HepG2 (cell line): ENCODE measurements at regions not wholly inside any gene's neighbourhood (a gene's known extent, or its start where the extent isn't known, plus 50 kb on each side); places are given as distances from the start of the nearest gene placed in this dataset.
"Not testable (repeated sequence)": the region's sequence is repeated elsewhere in the genome, so short reads cannot be mapped to it uniquely, and the experiment has no call there.

Experiments used
- BHLHE40 ChIP-seq: IDR thresholded peaks from 2 replicates; pipeline ENCODE4 v1.6.1; 2011; ENCODE audit warnings: low read length, improper control_type of control experiment
- CHD4 ChIP-seq: fragments of 200-600 bp; sonication (generic); IDR thresholded peaks from 2 replicates; pipeline ENCODE4 v1.7.0; 2017; ENCODE audit warnings: mild to moderate bottlenecking, low read length, borderline replicate concordance
- CTCF ChIP-seq: sonication (generic); formaldehyde crosslinking; IDR thresholded peaks from 2 replicates; pipeline ENCODE4 v1.5.0; 2020; ENCODE audit warnings: mild to moderate bottlenecking, missing genetic modification reagents, moderate library complexity
- IRF2 ChIP-seq: IDR thresholded peaks from 2 replicates; pipeline ENCODE4 v1.6.1; 2018; ENCODE audit warnings: missing genetic modification reagents, missing compliant biosample characterization
- JARID2 ChIP-seq: sonication (generic); formaldehyde crosslinking; IDR thresholded peaks from 2 replicates; pipeline ENCODE4 v1.8.1; 2023; ENCODE audit warnings: missing genetic modification reagents, inconsistent platforms; ENCODE audit not compliant: insufficient replicate concordance
- MEIS1 ChIP-seq: sonication (generic); formaldehyde crosslinking; IDR thresholded peaks from 2 replicates; pipeline ENCODE4 v1.9.0; 2021; ENCODE audit warnings: mild to moderate bottlenecking, missing genetic modification reagents, moderate library complexity, borderline replicate concordance
- MYNN ChIP-seq: sonication (generic); formaldehyde crosslinking; IDR thresholded peaks from 2 replicates; pipeline ENCODE4 v1.4.0; 2020; ENCODE audit warnings: mild to moderate bottlenecking, low read depth, missing genetic modification reagents
- POLR2A ChIP-seq, 2 experiments: IDR thresholded peaks; 2 replicates each; pipeline ENCODE4 v1.6.1; 2011; ENCODE audit warnings: low read depth in 2 of 2, low read length in 2 of 2, mild to moderate bottlenecking in 1 of 2, moderate library complexity in 1 of 2; ENCODE audit not compliant: insufficient read depth in 1 of 2
- TAF1 ChIP-seq: sonication (generic); formaldehyde crosslinking; IDR thresholded peaks from 2 replicates; pipeline ENCODE4 v1.4.0; 2020; ENCODE audit warnings: missing genetic modification reagents
- TBP ChIP-seq: sonication (generic); formaldehyde crosslinking; IDR thresholded peaks from 2 replicates; pipeline ENCODE4 v1.5.0; 2020; ENCODE audit warnings: missing genetic modification reagents
- TCF7 ChIP-seq: sonication (generic); IDR thresholded peaks from 2 replicates; pipeline ENCODE4 v1.6.1; 2016; ENCODE audit warnings: antibody characterized with exemption, low read depth
- TF ChIP-seq, protein P1 (sequence below): sonication (generic); formaldehyde crosslinking; IDR thresholded peaks from 2 replicates; pipeline ENCODE4 v1.5.0; 2020; ENCODE audit warnings: mild to moderate bottlenecking, missing genetic modification reagents, borderline replicate concordance
- TF ChIP-seq, protein P2 (sequence below): sonication (generic); formaldehyde crosslinking; IDR thresholded peaks from 2 replicates; pipeline ENCODE4 v1.5.0; 2020; ENCODE audit warnings: missing genetic modification reagents, mild to moderate bottlenecking, borderline replicate concordance

DNA sequence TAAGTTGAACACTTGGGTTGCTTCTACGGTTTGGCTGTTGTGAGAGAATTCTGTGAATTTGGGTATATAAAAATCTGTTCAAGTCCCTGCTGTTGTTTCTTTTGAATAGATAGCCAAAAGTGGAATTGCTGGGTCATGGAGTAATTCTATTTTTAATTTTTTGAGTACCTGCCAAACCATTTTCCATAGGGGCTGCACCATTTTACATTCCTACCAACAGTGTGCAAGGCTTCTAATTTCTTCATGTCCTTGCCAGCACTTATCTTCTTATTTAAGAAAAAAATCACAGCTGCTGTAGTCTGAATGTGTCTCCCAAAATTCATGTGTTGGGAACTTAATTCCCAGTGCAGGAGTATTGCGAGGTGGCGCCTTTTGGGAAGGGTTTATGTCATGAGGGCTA lies 75.1 kb upstream of the NUTM2F start:
- TF ChIP-seq TCF7; MEIS1; CHD4; IRF2 (CRISPR knock-in tag); CTCF; TAF1 (CRISPR knock-in tag); POLR2A (IDR thresholded peaks at IDR 0.05; ENCODE audit: insufficient read depth in 1 of 2, low read depth in 2 of 2, low read length in 2 of 2); BHLHE40; JARID2; TBP (CRISPR knock-in tag); MYNN (CRISPR knock-in tag): not testable (repeated sequence)
- TF ChIP-seq, protein P1, sequence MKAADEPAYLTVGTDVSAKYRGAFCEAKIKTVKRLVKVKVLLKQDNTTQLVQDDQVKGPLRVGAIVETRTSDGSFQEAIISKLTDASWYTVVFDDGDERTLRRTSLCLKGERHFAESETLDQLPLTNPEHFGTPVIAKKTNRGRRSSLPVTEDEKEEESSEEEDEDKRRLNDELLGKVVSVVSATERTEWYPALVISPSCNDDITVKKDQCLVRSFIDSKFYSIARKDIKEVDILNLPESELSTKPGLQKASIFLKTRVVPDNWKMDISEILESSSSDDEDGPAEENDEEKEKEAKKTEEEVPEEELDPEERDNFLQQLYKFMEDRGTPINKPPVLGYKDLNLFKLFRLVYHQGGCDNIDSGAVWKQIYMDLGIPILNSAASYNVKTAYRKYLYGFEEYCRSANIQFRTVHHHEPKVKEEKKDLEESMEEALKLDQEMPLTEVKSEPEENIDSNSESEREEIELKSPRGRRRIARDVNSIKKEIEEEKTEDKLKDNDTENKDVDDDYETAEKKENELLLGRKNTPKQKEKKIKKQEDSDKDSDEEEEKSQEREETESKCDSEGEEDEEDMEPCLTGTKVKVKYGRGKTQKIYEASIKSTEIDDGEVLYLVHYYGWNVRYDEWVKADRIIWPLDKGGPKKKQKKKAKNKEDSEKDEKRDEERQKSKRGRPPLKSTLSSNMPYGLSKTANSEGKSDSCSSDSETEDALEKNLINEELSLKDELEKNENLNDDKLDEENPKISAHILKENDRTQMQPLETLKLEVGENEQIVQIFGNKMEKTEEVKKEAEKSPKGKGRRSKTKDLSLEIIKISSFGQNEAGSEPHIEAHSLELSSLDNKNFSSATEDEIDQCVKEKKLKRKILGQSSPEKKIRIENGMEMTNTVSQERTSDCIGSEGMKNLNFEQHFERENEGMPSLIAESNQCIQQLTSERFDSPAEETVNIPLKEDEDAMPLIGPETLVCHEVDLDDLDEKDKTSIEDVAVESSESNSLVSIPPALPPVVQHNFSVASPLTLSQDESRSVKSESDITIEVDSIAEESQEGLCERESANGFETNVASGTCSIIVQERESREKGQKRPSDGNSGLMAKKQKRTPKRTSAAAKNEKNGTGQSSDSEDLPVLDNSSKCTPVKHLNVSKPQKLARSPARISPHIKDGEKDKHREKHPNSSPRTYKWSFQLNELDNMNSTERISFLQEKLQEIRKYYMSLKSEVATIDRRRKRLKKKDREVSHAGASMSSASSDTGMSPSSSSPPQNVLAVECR (CRISPR knock-in tag), result not testable (repeated sequence)
- TF ChIP-seq, protein P2, sequence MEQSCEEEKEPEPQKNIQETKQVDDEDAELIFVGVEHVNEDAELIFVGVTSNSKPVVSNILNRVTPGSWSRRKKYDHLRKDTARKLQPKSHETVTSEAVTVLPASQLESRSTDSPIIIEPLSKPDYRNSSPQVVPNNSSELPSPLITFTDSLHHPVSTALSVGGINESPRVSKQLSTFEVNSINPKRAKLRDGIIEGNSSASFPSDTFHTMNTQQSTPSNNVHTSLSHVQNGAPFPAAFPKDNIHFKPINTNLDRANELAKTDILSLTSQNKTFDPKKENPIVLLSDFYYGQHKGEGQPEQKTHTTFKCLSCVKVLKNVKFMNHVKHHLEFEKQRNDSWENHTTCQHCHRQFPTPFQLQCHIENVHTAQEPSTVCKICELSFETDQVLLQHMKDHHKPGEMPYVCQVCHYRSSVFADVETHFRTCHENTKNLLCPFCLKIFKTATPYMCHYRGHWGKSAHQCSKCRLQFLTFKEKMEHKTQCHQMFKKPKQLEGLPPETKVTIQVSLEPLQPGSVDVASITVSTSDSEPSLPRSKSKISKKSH, result not testable (repeated sequence)
